Transverse colon (tissue), 4 donors: ENCODE measurements at regions not wholly inside any gene's neighbourhood (a gene's known extent, or its start where the extent isn't known, plus 50 kb on each side); places are given as distances from the start of the nearest gene placed in this dataset.

Experiments
- CTCF ChIP-seq, 5 experiments: fragments of 200-600 bp in 3 of 5; fragments of 450-650 bp in 2 of 5; sonication (generic) in 3 of 5; IDR thresholded peaks; 1 replicate in 2 of 5; 2 replicates in 3 of 5; pipeline ENCODE4 v1.5.1; 2016 to 2017; ENCODE audit warnings: antibody characterized with exemption in 5 of 5, inconsistent platforms in 3 of 5, mild to moderate bottlenecking in 2 of 5, moderate library complexity in 1 of 5
- POLR2A ChIP-seq: fragments of 450-650 bp; IDR thresholded peaks from one replicate; pipeline ENCODE4 v1.6.1; 2016; ENCODE audit warnings: antibody characterized with exemption, mild to moderate bottlenecking, moderate library complexity
- POLR2AphosphoS5 ChIP-seq, 3 donors: sonication (generic); formaldehyde crosslinking; IDR thresholded peaks; one replicate each; pipeline ENCODE4 v1.6.1; 2016; ENCODE audit warnings: antibody characterized with exemption in 3 of 3

GRCh38 chr9:115717711-115718173, 435.8 kb upstream of the PAPPA start:
- TF ChIP-seq CTCF (IDR thresholded peaks at IDR 0.05) (no peak), POLR2A (no peak), POLR2AphosphoS5 (IDR thresholded peaks at IDR 0.05) (no peak)
